Endothelial cell of umbilical vein (primary cell): ENCODE measurements at regions not wholly inside any gene's neighbourhood (a gene's known extent, or its start where the extent isn't known, plus 50 kb on each side); places are given as distances from the start of the nearest gene placed in this dataset.

ENCODE experiments used
- BruUV-seq: library from RNA; stranded (reverse); fragments of 400-500 nt; replicated peaks from 2 replicates; lab custom pipeline; 2021; lab: Mats Ljungman, UMichigan
- CTCF ChIA-PET: fragments of 300-600, 350-600 bp; sonication (Branson Sonifier 250); formaldehyde crosslinking; loops from one replicate; lab custom pipeline; 2021; ENCODE audit warnings: antibody characterized with exemption, inconsistent platforms; lab: Charles Lee
- POLR2A ChIA-PET: fragments of 300-600, 350-600 bp; sonication (Branson Sonifier 250); formaldehyde crosslinking; loops from one replicate; lab custom pipeline; 2021; ENCODE audit warnings: antibody characterized with exemption, inconsistent platforms; lab: Charles Lee
- DNase-seq: peaks from one replicate; pipeline ENCODE4 v3.0.0-alpha.2; 2011; ENCODE audit warnings: low read depth, low spot score
- FAIRE-seq: peaks from 2 replicates; lab custom pipeline; 2011; peaks lifted over from hg19 to GRCh38; lab: Jason Lieb, UNC
- H2AFZ ChIP-seq: 2 replicates; pipeline ENCODE4 v1.6.0; 2012; ENCODE audit warnings: low read depth, low read length, control low read depth, inconsistent platforms
- H3K27ac ChIP-seq: 2 replicates; pipeline ENCODE4 v1.5.1; 2011; ENCODE audit warnings: low read depth, mild to moderate bottlenecking, control low read depth, low read length, moderate library complexity; ENCODE audit not compliant: insufficient read depth
- H3K27me3 ChIP-seq, 2 experiments: 2 replicates each; pipeline versions ENCODE4 v1.6.0 to v1.6.1; 2011; ENCODE audit warnings: low read length in 2 of 2, mixed read lengths in 1 of 2; ENCODE audit not compliant: control insufficient read depth in 2 of 2, insufficient read depth in 2 of 2
- H3K36me3 ChIP-seq, 2 experiments: 2 replicates in 1 of 2; 3 replicates in 1 of 2; pipeline ENCODE4 v1.5.1; 2011; ENCODE audit warnings: low read length in 2 of 2, mild to moderate bottlenecking in 1 of 2, moderate library complexity in 1 of 2; ENCODE audit not compliant: control insufficient read depth in 2 of 2, insufficient read depth in 2 of 2; ENCODE audit errors: extremely low read depth in 1 of 2
- H3K4me1 ChIP-seq: 3 replicates; pipeline ENCODE4 v1.5.1; 2011; ENCODE audit warnings: mild to moderate bottlenecking, low read length; ENCODE audit not compliant: control insufficient read depth, insufficient read depth; ENCODE audit errors: extremely low read depth
- H3K4me2 ChIP-seq: 2 replicates; pipeline ENCODE4 v1.6.1; 2011; ENCODE audit warnings: low read length, control low read depth, mixed read lengths; ENCODE audit not compliant: insufficient read depth
- H3K4me3 ChIP-seq, 3 experiments: fragments of 200-600 bp in 1 of 3; sonication (generic), shearing (Covaris generic) in 1 of 3; replicated peaks in 1 of 3; 2 replicates each; pipeline ENCODE4 v1.5.1; 2011 to 2016; ENCODE audit warnings: control low read depth in 3 of 3, low read length in 3 of 3, mild to moderate bottlenecking in 2 of 3, inconsistent platforms in 1 of 3, low read depth in 1 of 3, moderate library complexity in 1 of 3; ENCODE audit not compliant: insufficient read depth in 1 of 3
- H3K79me2 ChIP-seq: 2 replicates; pipeline ENCODE4 v1.6.0; 2012; ENCODE audit warnings: low read length, inconsistent platforms; ENCODE audit not compliant: control insufficient read depth, insufficient read depth
- H3K9ac ChIP-seq: replicated peaks from 2 replicates; pipeline ENCODE3; 2011; ENCODE audit warnings: low read length, control low read depth; ENCODE audit not compliant: insufficient read depth; ENCODE audit errors: extremely low read depth
- H3K9me1 ChIP-seq: replicated peaks from 3 replicates; pipeline ENCODE4 v1.6.0; 2011; ENCODE audit warnings: mild to moderate bottlenecking, low read length; ENCODE audit not compliant: control insufficient read depth, insufficient read depth; ENCODE audit errors: extremely low read depth
- H3K9me3 ChIP-seq: replicated peaks from 2 replicates; pipeline ENCODE4 v1.5.1; 2012; ENCODE audit warnings: low read length, inconsistent platforms; ENCODE audit not compliant: control insufficient read depth, insufficient read depth
- H4K20me1 ChIP-seq: replicated peaks from 2 replicates; pipeline ENCODE3; 2011; ENCODE audit warnings: mild to moderate bottlenecking, low read length; ENCODE audit not compliant: control insufficient read depth, insufficient read depth; ENCODE audit errors: extremely low read depth
- EZH2 ChIP-seq: IDR thresholded peaks from 2 replicates; pipeline ENCODE4 v1.6.1; 2012; ENCODE audit warnings: borderline replicate concordance, low read depth, mild to moderate bottlenecking, moderate library complexity, low read length, inconsistent platforms; ENCODE audit not compliant: severe bottlenecking
- FOS ChIP-seq: IDR thresholded peaks from 2 replicates; pipeline ENCODE4 v1.6.1; 2011; ENCODE audit warnings: mild to moderate bottlenecking, low read length, moderate library complexity, borderline replicate concordance; ENCODE audit not compliant: insufficient read depth
- GATA2 ChIP-seq: IDR thresholded peaks from 2 replicates; pipeline ENCODE4 v1.7.0; 2011; ENCODE audit warnings: low read depth, mild to moderate bottlenecking, moderate library complexity, mixed read lengths, low read length; ENCODE audit not compliant: insufficient read length, insufficient read depth
- JUN ChIP-seq: IDR thresholded peaks from 2 replicates; pipeline ENCODE4 v1.6.1; 2011; ENCODE audit warnings: borderline replicate concordance, low read depth; ENCODE audit not compliant: insufficient read length, insufficient read depth
- MYC ChIP-seq: IDR thresholded peaks from one replicate; pipeline ENCODE4 v1.6.1; 2011; ENCODE audit warnings: mild to moderate bottlenecking, low read depth, low read length
- POLR2A ChIP-seq: IDR thresholded peaks from 2 replicates; pipeline ENCODE4 v1.6.1; 2012; ENCODE audit warnings: low read depth, mild to moderate bottlenecking, control low read depth, low read length
- POLR2AphosphoS5 ChIP-seq: IDR thresholded peaks from 2 replicates; pipeline ENCODE4 v1.6.1; 2012; ENCODE audit warnings: low read depth, mild to moderate bottlenecking, control low read depth, low read length, moderate library complexity; ENCODE audit not compliant: insufficient read depth
- dilution Hi-C: fragments of 300-500 bp; cut with MboI; formaldehyde crosslinking; loops from one replicate; pipeline ENCODE4 v1.15.0; 2019; ENCODE audit warnings: low sequenced_read_pairs; ENCODE audit not compliant: extremely low pct_ligation_motif_present
- intact Hi-C: fragments of 100-400 bp; cut with micrococcal nuclease; formaldehyde crosslinking; loops from one replicate; pipeline ENCODE4 v1.10.0; 2022
- TF ChIP-seq, protein P1 (sequence below), 2 donors: IDR thresholded peaks; 1 replicate in 1 of 2; 2 replicates in 1 of 2; pipeline ENCODE4 v1.5.1; 2011; ENCODE audit warnings: low read length in 2 of 2, mild to moderate bottlenecking in 2 of 2, moderate library complexity in 2 of 2, control low read depth in 1 of 2, inconsistent platforms in 1 of 2, low read depth in 1 of 2; ENCODE audit not compliant: insufficient read depth in 1 of 2; ENCODE audit errors: extremely low read depth in 1 of 2
- TF ChIP-seq, protein P2 (sequence below): IDR thresholded peaks from 2 replicates; pipeline ENCODE4 v1.6.1; 2011; ENCODE audit not compliant: insufficient read depth, insufficient read length

DNA sequence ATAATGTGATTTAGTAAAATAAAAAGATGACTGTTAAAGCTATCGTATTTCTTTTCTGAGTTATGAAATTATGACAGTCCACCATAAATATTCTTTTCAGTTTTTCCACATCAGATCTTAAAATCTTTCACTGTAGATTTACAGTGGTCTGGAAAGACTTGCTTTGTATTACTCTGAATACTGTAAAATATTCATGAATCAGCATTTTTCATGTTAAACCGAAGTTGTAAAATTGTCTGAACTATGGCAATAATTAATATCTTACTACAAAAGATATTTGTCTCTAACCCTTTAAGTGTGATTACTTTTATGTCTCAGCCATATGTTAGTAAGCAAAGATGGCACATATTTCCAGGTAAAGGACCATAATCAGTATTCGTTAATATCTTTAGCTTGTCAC is 1397.2 kb upstream of the PCDH9 start:
- Histone ChIP-seq H3K9me3 (no peaks in the 10 kb centered on the region), H3K27ac (no peak overlapping the region), H3K79me2 (no peaks in the 10 kb centered on the region), H3K27me3 (no peaks in the 10 kb centered on the region), H3K36me3 (no peaks in the 10 kb centered on the region), H2AFZ (no peak overlapping the region), H3K4me3 (no peak overlapping the region), H3K9me1 (no peaks in the 10 kb centered on the region), H3K4me2 (no peak overlapping the region), H3K9ac (no peak overlapping the region), H4K20me1 (no peaks in the 10 kb centered on the region), H3K4me1 (no peaks in the 10 kb centered on the region)
- dilution Hi-C loops = no loop called here
- ChIA-PET POLR2A (no interaction called here), CTCF (interaction anchor here (1.2 kb wide), 1 partner anchor 9 kb away, joined by 3 read pairs; no protein-coding TSS in a partner anchor)
- intact Hi-C loops = no loop called here
- BruUV-seq = no TSS peak
- DNase-seq = no peak
- TF ChIP-seq, protein P1, sequence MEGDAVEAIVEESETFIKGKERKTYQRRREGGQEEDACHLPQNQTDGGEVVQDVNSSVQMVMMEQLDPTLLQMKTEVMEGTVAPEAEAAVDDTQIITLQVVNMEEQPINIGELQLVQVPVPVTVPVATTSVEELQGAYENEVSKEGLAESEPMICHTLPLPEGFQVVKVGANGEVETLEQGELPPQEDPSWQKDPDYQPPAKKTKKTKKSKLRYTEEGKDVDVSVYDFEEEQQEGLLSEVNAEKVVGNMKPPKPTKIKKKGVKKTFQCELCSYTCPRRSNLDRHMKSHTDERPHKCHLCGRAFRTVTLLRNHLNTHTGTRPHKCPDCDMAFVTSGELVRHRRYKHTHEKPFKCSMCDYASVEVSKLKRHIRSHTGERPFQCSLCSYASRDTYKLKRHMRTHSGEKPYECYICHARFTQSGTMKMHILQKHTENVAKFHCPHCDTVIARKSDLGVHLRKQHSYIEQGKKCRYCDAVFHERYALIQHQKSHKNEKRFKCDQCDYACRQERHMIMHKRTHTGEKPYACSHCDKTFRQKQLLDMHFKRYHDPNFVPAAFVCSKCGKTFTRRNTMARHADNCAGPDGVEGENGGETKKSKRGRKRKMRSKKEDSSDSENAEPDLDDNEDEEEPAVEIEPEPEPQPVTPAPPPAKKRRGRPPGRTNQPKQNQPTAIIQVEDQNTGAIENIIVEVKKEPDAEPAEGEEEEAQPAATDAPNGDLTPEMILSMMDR (IDR thresholded peaks at IDR 0.05; ENCODE audit: extremely low read depth in 1 of 2, insufficient read depth in 1 of 2, low read depth in 1 of 2, low read length in 2 of 2) = no peak
- no peak for TF ChIP-seq MYC
- TF ChIP-seq JUN = no peak
- no peak for TF ChIP-seq GATA2
- TF ChIP-seq EZH2 = no peak
- no peak for TF ChIP-seq FOS
- TF ChIP-seq, protein P2, sequence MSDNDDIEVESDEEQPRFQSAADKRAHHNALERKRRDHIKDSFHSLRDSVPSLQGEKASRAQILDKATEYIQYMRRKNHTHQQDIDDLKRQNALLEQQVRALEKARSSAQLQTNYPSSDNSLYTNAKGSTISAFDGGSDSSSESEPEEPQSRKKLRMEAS = no peak
- no peak for TF ChIP-seq POLR2AphosphoS5
- no peak for TF ChIP-seq POLR2A
- no peak for FAIRE-seq
